GM23338 (cell line): ENCODE measurements at regions not wholly inside any gene's neighbourhood (a gene's known extent, or its start where the extent isn't known, plus 50 kb on each side); places are given as distances from the start of the nearest gene placed in this dataset.

ENCODE experiments used
- ATAC-seq: fragments of 200-7000 bp; cut with Tn5 transposase; 3 replicates; pipeline ENCODE4 v1.9.1; 2020
- DNase-seq: peaks from one replicate; pipeline ENCODE4 v3.0.0-alpha.2; 2015; ENCODE audit warnings: low spot score
- H2AFZ ChIP-seq: fragments of 200-600 bp; sonication (generic); 2 replicates; pipeline ENCODE4 v1.8.0; 2016; ENCODE audit warnings: antibody characterized with exemption, mild to moderate bottlenecking, moderate library complexity
- H3F3A ChIP-seq: fragments of 200-600 bp; sonication (generic); replicated peaks from 2 replicates; pipeline ENCODE4 v1.8.0; 2017; ENCODE audit warnings: antibody characterized with exemption, mixed run types, low read depth
- H3K27ac ChIP-seq: fragments of 200-600 bp; sonication (generic); 2 replicates; pipeline ENCODE4 v1.6.1; 2016; ENCODE audit warnings: low read depth
- H3K27me3 ChIP-seq: fragments of 200-600 bp; sonication (generic); 2 replicates; pipeline ENCODE4 v1.8.0; 2016; ENCODE audit warnings: mild to moderate bottlenecking, mixed run types, moderate library complexity; ENCODE audit not compliant: insufficient read depth
- H3K36me3 ChIP-seq: fragments of 200-600 bp; sonication (generic); 2 replicates; pipeline ENCODE4 v1.8.0; 2016; ENCODE audit warnings: mild to moderate bottlenecking; ENCODE audit not compliant: insufficient read depth
- H3K4me1 ChIP-seq: fragments of 200-600 bp; sonication (generic); 2 replicates; pipeline ENCODE4 v1.8.0; 2016; ENCODE audit warnings: mild to moderate bottlenecking, moderate library complexity; ENCODE audit not compliant: insufficient read depth
- H3K4me2 ChIP-seq: fragments of 200-600 bp; sonication (generic); 2 replicates; pipeline ENCODE4 v1.7.1; 2017; ENCODE audit warnings: mixed run types
- H3K4me3 ChIP-seq: fragments of 200-600 bp; sonication (generic); 2 replicates; pipeline ENCODE4 v1.6.1; 2016; ENCODE audit warnings: mixed run types
- H3K79me2 ChIP-seq: fragments of 200-600 bp; sonication (generic); replicated peaks from 2 replicates; pipeline ENCODE4 v1.8.0; 2017; ENCODE audit warnings: mild to moderate bottlenecking; ENCODE audit not compliant: insufficient read depth
- H3K9me2 ChIP-seq: fragments of 200-600 bp; sonication (generic); 2 replicates; pipeline ENCODE4 v1.8.0; 2017; ENCODE audit not compliant: insufficient read depth
- H4K20me1 ChIP-seq: fragments of 200-600 bp; sonication (generic); replicated peaks from 2 replicates; pipeline ENCODE4 v1.8.0; 2017; ENCODE audit warnings: mild to moderate bottlenecking; ENCODE audit not compliant: insufficient read depth
- H3K27ac Mint-ChIP-seq: 2 replicates; pipeline ENCODE4 v1.8.0; 2020; ENCODE audit warnings: inconsistent platforms, mild to moderate bottlenecking, moderate library complexity, mixed read lengths
- H3K27me3 Mint-ChIP-seq: 3 replicates; pipeline ENCODE4 v1.8.0; 2022; ENCODE audit warnings: low read depth, mild to moderate bottlenecking, moderate library complexity, mixed read lengths, inconsistent platforms; ENCODE audit not compliant: insufficient read depth, poor library complexity
- H3K36me3 Mint-ChIP-seq: 3 replicates; pipeline ENCODE4 v1.8.0; 2021; ENCODE audit warnings: low read depth, mild to moderate bottlenecking, inconsistent platforms, moderate library complexity, mixed read lengths
- H3K4me1 Mint-ChIP-seq: 3 replicates; pipeline ENCODE4 v1.8.0; 2020; ENCODE audit warnings: mild to moderate bottlenecking, inconsistent platforms, mixed read lengths
- H3K4me3 Mint-ChIP-seq: 3 replicates; pipeline ENCODE4 v1.8.0; 2021; ENCODE audit warnings: moderate library complexity, mild to moderate bottlenecking, inconsistent platforms, mixed read lengths
- H3K9me3 Mint-ChIP-seq: 3 replicates; pipeline ENCODE4 v1.8.0; 2020; ENCODE audit warnings: moderate library complexity, mild to moderate bottlenecking, inconsistent platforms, mixed read lengths
- CREB1 ChIP-seq: fragments of 250-450 bp; sonication (Bioruptor Pico); IDR thresholded peaks from 2 replicates; pipeline ENCODE4 v1.5.0; 2020; ENCODE audit warnings: low read depth, mild to moderate bottlenecking, moderate library complexity
- EZH2 ChIP-seq: fragments of 200-600 bp; sonication (generic); IDR thresholded peaks from one replicate; pipeline ENCODE4 v1.8.0; 2017; ENCODE audit warnings: antibody characterized with exemption, mild to moderate bottlenecking, low read depth; ENCODE audit not compliant: unreplicated experiment
- JUNB ChIP-seq: IDR thresholded peaks from one replicate; pipeline ENCODE4 v1.6.1; 2016; ENCODE audit warnings: antibody characterized with exemption; ENCODE audit not compliant: unreplicated experiment
- NANOG ChIP-seq: IDR thresholded peaks from 2 replicates; pipeline ENCODE4 v1.6.1; 2016; ENCODE audit warnings: antibody characterized with exemption, borderline replicate concordance
- STAT1 ChIP-seq: IDR thresholded peaks from one replicate; pipeline ENCODE4 v1.6.1; 2016; ENCODE audit warnings: antibody characterized with exemption; ENCODE audit not compliant: unreplicated experiment
- ZNF114 ChIP-seq: fragments of 250-450 bp; sonication (Bioruptor Pico); IDR thresholded peaks from 2 replicates; pipeline ENCODE4 v1.5.0; 2020; ENCODE audit warnings: mild to moderate bottlenecking, moderate library complexity
- TF ChIP-seq, protein P1 (sequence below): fragments of 250-450 bp; sonication (Bioruptor Pico); IDR thresholded peaks from 2 replicates; pipeline ENCODE4 v1.5.0; 2020; ENCODE audit warnings: mild to moderate bottlenecking, moderate library complexity

- TF ChIP-seq, protein P1, sequence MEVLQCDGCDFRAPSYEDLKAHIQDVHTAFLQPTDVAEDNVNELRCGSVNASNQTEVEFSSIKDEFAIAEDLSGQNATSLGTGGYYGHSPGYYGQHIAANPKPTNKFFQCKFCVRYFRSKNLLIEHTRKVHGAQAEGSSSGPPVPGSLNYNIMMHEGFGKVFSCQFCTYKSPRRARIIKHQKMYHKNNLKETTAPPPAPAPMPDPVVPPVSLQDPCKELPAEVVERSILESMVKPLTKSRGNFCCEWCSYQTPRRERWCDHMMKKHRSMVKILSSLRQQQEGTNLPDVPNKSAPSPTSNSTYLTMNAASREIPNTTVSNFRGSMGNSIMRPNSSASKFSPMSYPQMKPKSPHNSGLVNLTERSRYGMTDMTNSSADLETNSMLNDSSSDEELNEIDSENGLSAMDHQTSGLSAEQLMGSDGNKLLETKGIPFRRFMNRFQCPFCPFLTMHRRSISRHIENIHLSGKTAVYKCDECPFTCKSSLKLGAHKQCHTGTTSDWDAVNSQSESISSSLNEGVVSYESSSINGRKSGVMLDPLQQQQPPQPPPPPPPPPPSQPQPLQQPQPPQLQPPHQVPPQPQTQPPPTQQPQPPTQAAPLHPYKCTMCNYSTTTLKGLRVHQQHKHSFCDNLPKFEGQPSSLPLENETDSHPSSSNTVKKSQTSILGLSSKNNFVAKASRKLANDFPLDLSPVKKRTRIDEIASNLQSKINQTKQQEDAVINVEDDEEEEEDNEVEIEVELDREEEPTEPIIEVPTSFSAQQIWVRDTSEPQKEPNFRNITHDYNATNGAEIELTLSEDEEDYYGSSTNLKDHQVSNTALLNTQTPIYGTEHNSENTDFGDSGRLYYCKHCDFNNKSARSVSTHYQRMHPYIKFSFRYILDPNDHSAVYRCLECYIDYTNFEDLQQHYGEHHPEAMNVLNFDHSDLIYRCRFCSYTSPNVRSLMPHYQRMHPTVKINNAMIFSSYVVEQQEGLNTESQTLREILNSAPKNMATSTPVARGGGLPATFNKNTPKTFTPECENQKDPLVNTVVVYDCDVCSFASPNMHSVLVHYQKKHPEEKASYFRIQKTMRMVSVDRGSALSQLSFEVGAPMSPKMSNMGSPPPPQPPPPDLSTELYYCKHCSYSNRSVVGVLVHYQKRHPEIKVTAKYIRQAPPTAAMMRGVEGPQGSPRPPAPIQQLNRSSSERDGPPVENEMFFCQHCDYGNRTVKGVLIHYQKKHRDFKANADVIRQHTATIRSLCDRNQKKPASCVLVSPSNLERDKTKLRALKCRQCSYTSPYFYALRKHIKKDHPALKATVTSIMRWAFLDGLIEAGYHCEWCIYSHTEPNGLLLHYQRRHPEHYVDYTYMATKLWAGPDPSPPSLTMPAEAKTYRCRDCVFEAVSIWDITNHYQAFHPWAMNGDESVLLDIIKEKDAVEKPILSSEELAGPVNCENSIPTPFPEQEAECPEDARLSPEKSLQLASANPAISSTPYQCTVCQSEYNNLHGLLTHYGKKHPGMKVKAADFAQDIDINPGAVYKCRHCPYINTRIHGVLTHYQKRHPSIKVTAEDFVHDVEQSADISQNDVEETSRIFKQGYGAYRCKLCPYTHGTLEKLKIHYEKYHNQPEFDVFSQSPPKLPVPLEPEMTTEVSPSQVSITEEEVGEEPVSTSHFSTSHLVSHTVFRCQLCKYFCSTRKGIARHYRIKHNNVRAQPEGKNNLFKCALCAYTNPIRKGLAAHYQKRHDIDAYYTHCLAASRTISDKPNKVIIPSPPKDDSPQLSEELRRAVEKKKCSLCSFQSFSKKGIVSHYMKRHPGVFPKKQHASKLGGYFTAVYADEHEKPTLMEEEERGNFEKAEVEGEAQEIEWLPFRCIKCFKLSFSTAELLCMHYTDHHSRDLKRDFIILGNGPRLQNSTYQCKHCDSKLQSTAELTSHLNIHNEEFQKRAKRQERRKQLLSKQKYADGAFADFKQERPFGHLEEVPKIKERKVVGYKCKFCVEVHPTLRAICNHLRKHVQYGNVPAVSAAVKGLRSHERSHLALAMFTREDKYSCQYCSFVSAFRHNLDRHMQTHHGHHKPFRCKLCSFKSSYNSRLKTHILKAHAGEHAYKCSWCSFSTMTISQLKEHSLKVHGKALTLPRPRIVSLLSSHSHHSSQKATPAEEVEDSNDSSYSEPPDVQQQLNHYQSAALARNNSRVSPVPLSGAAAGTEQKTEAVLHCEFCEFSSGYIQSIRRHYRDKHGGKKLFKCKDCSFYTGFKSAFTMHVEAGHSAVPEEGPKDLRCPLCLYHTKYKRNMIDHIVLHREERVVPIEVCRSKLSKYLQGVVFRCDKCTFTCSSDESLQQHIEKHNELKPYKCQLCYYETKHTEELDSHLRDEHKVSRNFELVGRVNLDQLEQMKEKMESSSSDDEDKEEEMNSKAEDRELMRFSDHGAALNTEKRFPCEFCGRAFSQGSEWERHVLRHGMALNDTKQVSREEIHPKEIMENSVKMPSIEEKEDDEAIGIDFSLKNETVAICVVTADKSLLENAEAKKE (CRISPR knock-in tag) = no peak
- no peak for TF ChIP-seq NANOG
- TF ChIP-seq ZNF114 (CRISPR knock-in tag) = no peak
- no peak for TF ChIP-seq EZH2
- TF ChIP-seq STAT1 = no peak
Measured at GRCh38 chr19:30178721-30179402, 193.3 kb upstream of the ZNF536 start (continued).

- ATAC-seq (no peak), DNase-seq (no peak)
- Mint-ChIP-seq H3K4me3 (no peak overlapping the region), H3K27me3 (peaks cover 6% of the 10 kb centered on the region), H3K9me3 (peaks cover 50% of the 10 kb centered on the region), H3K27ac (no peak overlapping the region), H3K36me3 (peaks cover 15% of the 10 kb centered on the region; the same call in 2 of the 3 replicates), H3K4me1 (peaks cover 13% of the 10 kb centered on the region; the same call in 2 of the 3 replicates)
- TF ChIP-seq CREB1 (CRISPR knock-in tag) = no peak
- no peak for TF ChIP-seq JUNB
- no peak overlapping the region for H2AFZ ChIP-seq
- peaks cover 2% of the 10 kb centered on the region; the same call in 1 of the 2 replicates for H3K9me2 ChIP-seq
- H3K79me2 ChIP-seq = no peaks in the 10 kb centered on the region
- H3F3A ChIP-seq = no peaks in the 10 kb centered on the region
- H3K4me3 ChIP-seq = no peak overlapping the region
- H3K4me2 ChIP-seq = no peak overlapping the region
- H3K27me3 ChIP-seq = no peaks in the 10 kb centered on the region
- peaks cover 9% of the 10 kb centered on the region; the same call in 1 of the 2 replicates for H3K4me1 ChIP-seq
- H3K36me3 ChIP-seq = no peaks in the 10 kb centered on the region; the same call in 1 of the 2 replicates
- H4K20me1 ChIP-seq = no peaks in the 10 kb centered on the region
- no peak overlapping the region for H3K27ac ChIP-seq
Measured at GRCh38 chr19:30180691-30181090, 191.5 kb upstream of the ZNF536 start.
